Hippocampal formation (tissue), 2 donors: ENCODE measurements at regions not wholly inside any gene's neighbourhood (a gene's known extent, or its start where the extent isn't known, plus 50 kb on each side); places are given as distances from the start of the nearest gene placed in this dataset.
A peak's percentile ranks its signal among the peaks of the same experiment; 100 is the strongest.

Experiments used
- DNase-seq, 2 donors: peaks; one replicate each; lab custom pipeline; 2025; lab: John Stamatoyannopoulos, UW

DNA sequence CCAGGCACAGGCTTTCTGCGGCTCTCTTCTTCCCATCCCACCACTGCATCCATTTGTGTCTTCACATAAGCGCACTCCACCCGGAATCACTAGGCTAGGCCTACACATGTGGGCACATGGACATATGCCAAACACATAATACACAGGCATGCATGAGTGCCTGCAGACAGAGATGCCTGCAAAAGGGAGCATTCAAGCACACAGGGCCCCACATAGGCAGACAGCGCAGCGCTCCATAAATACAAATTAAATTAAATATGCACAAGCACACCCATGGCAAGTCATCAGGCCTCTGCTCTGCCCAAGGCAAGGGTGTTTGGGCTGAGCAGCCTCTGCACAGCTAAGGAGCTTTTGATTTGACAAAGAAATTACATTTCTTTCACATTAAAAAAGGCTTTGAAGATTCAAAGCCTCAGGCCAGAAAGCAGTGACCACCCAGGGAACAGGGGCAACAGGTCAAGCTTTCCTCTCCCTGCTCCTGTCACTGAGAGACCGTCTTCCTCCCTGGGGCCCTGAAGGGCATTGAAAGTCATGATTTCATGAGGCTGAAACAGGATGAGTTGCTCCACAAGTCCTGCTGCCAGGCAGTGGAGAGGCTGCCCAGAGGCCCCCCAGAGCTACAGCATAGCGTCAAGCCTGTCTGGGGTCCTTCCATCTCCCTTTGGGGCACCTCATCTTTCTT, 134.2 kb upstream of the LRFN2 start:
- DNase-seq: no peak

DNA sequence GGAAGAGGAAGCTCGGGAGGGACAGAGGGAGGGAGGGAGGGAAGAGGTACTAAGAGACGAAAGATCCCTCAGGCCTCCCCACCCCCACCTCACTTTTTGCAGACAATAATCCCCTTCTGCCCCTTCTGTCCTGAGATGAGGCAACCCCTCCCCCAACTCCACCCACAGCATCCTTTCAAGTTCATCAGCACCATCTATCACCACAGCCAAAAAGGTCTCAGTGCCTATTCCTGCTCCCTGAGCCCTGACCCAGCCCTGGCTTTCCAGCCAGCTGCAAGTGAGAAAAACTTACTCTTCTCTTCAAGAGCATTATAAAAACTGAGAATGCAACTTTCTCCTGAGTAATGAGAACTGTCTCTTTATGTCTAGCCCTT, 133.2 kb upstream of the LRFN2 start:
- DNase-seq: no peak

DNA sequence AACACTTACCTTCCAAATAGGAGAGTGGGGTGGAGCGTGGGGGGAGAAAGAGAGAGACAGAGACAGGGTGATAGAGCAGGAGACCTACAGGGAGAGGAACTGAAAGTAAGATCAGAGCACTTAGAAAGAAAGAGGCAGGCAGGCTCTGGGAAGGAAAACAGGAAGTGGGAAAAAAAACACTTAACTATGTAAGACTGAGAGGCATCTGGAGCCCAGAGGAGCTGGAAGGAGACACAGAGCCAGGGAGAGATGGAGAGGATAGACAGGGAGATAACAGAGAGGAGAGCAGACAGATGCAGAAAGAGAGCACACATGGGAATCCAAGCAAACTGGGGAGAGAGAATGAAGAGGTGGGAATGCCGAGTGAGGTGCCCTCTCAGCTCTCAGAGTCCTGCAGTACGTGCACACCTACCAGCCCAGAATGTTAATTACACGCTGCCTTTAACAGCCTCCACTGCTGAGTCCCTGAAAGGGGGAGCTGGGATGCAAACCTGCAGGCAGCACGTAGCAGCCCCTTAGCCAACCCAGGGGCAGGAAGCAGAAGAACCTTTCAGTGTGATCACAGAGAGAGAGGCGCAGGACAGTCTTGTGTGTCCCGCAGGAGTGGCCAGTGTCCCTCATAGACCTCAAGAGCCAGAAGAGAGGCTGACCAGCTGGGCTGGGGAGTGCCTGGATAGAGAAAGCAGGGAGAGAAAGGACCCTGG, 132.7 kb upstream of the LRFN2 start:
- DNase-seq: peak; percentile 22 to 33

DNA sequence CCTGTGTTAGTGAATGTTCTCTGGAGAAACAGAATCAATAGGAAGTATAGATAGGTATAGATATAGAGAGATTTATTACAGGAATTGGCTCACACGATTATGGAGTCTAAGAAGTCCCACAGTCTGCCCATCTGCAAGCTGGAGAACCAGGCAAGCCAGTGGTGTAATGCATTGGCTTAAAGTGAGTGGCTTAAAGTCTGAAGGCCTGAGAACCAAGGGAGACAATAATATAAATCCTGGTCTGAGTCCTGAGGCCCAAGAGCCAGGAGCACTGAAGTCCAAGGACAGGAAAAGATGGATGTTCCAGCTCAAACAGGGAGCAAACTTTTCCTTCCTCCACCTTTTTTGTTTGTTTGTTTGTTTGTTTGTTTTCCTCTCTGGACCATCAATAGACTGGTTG, 131.2 kb upstream of the LRFN2 start:
- DNase-seq: no peak

DNA sequence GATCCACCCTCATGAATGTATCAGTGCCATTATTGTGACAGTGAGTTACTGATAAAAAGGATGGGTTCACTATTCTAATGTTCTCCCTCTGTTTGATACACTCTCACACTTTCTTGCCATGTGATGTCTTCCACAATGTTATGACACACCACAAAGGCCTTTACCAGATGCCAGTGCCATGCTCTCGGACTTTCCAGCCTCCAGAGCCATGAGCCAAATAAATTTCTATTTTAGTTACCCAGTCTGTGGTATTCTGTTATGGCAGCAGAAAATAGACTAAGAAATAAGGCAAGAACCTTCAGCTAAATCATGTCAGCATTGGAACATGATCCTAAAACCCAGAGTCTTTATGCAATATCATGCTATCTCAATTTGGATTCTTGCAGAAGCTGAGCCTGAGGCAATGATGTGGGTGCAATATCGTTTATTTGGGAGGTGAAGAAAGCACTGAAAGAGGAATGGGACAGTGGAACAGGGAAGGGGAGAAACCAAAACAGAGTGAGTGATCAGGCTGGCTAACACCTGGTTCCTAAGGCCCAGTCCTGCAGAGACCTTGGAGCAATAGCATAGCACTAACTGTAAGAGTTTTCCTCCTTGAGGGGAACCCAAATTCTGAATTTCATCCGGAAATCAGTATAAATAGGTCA, 130.4 kb upstream of the LRFN2 start:
- no peak for DNase-seq

DNA sequence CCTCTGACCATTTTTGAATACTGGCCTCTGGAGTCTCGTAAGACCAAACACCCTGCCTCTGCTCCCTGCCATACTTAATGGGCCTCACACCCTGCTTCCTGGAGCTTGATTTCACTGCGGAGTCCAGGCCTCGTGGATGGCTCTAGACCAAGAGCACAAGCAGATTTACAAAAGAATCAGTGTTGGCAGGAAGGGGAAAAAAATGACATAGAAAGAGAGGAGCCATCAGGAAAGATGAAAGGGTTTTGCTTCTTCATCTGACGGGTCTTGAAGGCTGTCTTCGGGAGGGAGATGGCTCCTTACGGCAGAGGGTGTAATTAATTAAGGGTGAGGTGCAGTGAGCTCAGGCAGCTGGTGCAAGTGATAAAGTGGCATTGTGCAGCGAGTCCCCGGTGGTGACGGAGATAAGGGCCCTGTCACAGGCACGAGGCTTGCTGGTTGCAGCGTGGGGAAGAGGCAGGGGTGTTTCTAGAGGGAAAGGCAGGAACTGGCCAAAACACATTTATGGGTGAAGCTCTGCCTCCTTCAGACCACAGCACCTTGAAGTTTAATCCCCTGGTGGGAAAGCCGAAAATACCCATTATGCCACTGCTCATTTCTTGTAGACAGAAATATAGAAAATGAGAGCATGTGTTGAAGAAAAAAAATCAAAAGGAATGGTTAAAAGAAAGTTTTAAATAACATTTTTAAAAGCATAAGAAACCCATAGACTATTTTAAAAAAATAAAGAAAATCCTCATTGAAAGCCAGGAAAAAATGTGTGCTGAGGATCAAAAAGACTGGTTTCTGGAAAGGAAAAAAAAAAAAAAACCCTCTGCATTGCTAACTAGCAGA, 128.6 kb upstream of the LRFN2 start:
- no peak for DNase-seq

DNA sequence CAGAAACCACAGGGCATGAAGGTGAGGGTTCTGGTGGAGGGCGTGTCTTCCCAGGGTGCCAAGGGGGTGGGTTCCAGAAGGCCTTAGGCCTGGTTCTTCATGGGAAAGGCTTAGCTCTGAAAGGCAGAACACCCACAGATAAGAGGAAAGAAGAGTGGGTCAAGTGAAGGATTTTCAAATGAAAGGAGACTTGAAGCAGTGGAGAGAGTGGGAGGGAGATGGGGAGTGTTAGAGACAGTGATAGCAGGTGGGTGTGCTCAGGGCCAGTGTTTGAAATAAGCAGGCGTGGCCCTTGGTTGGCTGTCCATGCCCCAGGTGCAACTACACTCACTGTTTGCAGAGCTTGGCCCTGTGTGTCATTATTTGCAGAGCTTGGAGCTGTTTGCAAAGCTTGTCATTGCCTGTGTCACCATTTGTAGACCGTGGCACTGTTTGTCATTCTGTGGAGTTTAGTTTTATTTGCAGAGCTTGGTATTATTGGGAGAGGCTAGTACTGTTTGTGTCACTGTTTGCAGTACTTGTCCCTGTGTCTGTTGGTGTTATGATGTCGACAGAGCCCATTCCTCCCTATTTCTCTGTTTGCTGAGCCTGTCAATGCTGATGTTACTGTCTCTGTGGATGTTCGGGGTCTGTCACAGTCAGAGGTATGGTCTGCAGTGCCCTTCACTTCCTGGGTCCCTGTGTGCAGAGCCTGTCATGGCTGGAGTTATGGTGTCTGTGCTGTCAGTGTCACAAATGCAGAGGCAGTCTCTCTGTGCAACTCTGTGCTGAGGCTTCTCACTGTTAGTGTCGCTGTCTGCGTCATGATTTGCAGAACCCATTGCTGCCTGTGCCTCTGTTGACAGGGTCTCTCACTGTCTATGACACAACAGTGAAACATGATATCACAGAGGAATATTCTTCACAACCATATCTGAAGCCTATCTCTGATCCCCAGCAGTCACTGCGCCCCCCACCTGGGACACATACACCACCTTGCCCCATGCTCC, 127.7 kb upstream of the LRFN2 start:
- DNase-seq: no peak

DNA sequence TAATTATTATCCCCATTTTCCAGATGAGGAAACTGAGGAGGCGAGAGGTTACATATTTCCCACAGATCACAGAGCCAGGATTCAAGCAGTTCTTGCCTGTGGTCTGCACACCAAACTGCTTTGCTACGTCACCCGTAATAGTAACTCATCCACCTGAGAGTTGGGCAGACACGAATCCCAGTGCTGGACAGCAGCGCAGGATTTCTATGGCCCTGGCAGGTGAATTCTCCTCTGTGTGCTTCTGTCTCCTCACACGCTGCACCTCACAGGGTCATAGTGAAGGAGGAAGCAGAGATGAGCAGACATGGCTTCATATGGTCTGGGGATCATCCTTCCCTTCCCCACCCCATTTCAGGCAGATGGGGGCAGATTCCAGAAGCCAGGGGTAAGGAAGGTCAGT, 127.0 kb upstream of the LRFN2 start:
- DNase-seq: no peak

DNA sequence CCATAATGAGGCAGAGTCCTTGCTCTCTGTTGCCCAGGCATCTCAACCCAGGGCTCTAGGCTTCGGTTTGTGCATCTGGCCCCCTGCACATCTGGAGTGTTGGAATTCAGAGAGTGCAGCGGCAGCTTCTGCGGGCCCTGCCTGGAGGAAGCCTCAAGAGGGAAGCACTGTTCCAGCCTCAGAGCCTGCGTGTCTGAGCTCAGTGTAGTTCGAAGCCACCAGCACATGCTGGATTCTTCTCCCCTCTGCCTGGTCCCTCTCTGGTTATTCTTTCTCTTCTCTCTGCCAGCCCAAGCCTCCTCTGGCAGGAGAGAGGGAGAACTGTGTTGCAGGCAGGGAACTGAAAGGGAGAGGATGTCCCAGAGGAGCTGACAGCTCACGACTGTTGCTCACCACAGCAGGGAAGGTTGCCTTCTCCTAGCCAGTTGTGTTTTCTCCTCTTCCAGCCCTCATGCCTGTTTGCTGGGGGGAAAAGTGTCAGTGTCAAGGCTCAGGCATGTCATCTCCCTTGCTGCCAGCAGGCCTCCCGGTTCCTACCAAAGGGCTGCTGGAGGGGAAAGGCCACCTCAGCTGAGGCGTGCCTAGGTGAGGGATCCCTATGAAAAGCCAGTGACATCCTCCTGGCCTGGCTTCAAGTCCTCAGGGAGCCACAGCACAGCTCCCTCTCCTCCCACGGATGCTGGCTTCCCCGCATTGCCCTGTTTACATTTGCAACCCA, 126.0 kb upstream of the LRFN2 start:
- DNase-seq: no peak

DNA sequence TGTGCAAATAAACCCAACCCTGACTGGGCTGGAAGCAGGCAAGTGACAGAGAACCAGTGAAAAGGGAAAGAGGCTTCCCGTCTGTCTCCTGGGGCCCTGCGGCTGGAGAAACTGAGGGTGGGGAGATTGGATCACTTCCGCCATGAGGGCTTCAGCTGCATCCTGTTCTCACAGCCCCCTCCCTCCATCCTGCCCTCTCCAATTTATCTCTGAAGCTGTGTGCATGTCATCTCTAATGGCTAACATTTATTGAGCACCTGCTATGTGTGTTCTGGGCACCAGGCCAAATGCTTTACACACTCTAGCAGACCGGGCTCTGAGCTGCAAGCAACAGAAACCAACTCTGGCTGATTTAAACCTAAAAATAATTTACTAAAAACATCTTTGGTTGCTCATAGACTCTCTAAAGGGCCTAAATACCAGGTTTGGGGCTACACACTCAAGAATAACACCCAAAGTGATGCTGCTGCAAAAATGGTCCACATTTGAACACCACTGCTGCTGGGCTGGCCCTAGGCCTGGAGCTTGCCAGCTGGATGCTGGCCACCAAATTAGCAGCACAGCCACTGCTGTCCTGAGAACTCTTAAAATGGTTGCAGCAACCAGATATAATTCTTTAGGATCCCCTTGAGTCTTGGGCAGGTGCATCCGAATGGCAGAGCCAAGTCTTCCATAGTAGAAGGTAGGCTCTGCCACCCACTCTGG, 123.6 kb upstream of the LRFN2 start:
- DNase-seq: no peak

DNA sequence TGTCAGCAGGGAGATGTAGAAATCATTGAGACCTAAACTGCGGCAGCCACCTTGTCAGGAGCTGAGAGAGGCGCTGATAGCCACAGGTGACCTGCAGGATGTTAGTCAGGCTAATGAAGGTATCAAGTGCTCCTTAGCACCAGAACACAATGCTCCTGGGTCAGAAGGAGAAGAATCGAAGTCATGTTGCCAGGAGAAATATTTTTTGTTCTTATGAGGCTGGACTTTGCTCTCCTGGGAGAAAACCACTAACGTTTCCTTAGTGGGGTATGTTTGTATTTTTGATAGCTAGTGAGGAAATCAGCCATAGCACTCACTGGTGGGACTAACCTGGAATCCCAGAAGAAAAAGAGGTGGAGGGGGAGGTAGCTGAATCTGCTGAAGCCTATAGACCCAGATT, 120.9 kb upstream of the LRFN2 start:
- no peak for DNase-seq

DNA sequence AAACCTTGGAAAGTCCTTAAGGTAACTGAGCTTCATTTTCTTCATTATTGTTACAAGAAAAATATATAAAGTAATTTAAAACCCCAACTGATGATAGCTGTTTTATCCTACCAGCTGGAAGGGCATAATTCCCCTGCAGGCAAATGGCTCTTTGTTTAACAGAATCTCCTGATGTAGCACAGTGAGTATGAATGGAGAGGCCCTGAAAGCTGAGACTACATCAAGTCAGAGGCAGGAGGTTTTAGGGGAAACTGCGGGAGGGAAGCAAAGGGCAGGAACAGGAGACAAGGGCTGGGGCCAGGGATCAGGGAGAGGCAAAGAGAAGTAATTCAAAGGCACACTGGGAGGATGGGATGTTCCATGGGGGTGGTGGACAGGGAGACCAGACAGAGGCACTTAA, 119.0 kb upstream of the LRFN2 start:
- DNase-seq: no peak

DNA sequence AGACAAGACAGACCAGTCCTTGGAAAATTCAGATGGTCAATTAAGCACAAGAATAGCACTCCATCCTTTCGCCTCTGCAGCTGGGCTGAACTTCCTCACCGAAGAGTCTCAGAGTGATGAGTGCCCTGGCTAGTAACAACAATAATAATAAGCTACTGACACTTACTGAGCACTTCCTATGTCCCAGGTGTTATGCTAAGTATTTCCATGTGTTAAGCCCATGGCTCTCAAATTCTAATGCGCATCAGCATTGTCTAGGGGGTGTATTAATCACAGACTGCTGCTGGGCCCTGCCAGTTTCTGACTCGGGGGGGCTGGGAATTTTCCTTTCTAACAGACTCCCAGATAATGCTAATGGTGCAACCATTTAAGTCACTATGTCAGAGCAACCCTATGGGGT, 118.2 kb upstream of the LRFN2 start:
- DNase-seq: no peak

DNA sequence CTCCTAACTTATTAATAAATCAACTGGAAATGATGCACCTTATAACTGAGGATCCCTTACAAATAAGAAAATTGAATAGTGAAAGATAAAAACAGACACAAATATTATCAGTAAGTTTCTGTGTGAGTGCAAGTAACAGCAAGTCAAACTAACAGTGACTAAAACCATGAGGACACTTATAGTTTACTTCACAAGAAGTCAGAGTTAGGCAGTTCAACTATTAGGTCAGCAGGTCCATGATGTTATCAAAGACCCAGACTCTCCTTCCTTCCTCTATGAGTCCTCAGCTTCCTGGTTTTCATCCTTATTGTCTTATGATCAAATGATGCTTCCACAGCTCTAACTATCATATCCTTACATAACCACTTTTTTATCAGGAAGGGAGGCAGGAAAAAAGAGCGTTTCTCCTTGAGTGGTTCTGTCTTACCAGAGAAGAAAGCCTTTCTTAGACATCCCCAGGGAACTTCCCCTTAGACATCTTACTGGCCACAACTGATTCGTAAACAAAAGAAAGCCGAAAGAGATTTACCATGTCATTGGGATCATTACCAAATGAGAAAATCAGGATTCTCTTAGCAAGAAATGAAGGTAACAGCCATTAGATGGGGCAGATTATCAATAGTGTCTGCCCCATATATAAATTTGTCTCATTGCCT, 114.3 kb upstream of the LRFN2 start:
- DNase-seq: no peak

DNA sequence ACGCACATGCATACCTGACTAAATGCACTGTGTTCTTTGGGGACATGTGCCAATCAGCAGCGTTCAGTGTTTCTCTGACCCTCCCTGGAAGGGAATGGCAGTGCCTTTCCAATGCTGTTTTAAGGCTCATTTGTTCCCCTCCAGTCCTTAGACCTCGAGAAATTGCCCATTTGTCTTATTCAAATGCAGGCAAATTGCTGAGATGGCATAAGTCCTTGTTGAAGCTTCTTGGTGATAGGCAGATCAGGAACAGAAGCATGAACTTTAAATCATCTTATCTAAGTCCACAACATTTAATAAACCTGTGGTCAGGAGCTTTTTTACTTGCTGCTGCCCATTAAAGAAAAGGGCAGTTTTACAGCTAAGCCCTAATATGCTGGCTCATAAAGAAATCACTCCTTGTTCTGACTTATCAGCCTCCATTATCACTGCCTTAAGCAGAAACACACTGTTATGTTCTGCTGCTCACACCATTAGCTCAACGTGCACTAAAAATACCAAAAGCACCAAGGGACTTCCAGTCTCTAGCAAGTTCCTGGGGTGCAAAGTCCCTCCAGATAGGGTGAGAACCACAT, 112.9 kb upstream of the LRFN2 start:
- no peak for DNase-seq

DNA sequence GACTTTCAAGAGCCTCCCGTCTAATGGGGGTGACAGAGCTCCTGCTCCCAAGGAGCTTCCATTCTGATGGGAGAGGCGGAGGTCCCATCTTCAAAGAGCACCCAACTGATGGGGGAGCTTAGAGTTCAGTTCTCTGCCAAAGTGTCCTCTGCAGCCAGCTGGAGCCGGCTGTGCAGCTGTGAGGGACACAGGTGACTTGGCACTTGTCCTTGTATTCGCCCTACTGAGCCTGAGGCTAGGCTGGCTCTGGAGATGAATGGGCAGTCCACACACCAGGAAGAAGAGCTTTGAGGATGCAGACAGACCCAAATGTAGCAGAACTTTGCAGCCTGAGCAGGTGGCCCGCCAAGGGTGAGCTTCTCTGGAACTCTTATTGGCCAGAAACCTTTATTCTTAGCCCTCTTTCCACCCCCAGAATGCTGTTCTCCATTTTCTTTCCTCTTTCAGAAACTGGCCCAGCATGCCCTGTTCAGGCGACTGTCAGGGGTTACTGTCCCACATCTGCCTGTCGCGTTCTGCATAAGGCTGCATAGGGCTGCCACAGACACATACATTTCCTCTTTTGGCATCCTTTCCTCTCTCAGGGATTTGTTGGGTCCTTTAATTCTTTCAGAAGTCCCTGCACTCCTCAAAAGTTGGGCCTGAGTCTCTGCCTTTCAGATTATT, 108.7 kb upstream of the LRFN2 start:
- no peak for DNase-seq

DNA sequence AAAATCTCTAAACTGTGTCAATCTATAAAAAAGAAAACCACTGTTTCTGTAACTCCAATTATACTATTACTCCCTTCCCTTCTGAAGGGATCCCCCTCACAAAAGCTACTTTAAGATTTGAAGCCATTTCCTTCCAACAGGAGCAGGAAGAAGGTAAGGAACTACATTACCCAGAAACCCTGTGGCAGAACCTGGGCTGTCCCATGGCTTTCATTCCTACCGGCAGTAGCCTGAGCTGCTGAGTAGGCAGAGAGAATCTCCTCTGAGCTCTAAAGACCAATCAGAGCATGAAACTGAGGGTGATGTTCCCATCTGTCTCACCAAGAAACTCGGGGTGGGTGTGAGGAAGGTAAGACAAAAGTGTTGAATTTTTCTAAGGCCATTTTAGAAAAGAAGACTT, 108.0 kb upstream of the LRFN2 start:
- no peak for DNase-seq

DNA sequence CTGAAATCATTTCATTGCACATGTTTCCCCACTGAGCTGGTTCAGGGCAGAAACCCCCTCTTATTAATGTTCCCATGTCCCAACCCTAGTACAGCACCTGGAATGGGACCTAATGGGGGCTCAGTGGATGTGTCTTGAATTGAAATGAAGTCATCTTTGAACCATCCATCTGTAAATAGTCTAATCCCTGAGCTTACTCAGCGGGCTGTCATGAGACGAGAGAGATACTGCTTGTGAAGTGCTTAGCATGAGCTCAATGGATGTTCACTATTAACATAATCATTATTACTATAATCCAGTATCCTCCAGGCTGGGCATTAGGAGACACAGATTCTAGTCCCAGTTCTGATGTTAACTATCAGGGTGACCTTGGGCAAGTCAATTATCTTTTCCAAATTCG, 106.6 kb upstream of the LRFN2 start:
- DNase-seq: no peak

DNA sequence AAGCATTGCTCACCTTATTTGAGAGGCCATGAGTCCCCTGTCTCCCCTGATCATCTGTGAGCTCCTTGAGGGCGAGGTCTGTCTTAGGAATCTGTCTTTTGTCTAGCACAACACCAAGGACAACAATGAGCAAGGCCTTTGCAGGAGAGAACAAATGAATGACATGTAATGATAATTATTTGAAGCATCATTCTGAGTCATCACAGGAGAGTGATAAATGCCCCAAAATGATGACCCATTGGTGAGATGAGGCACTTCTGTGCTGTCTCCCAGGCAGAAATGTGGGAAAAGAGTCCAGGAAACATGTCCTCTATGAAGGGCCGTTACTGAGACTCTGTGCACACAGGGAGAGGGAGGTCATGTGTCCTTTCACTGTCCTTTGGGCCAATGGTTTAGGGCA, 105.2 kb upstream of the LRFN2 start:
- DNase-seq: no peak
